Bronchial epithelial cell (primary cell): ENCODE measurements at regions not wholly inside any gene's neighbourhood (a gene's known extent, or its start where the extent isn't known, plus 50 kb on each side); places are given as distances from the start of the nearest gene placed in this dataset.

Experiments used
- DNase-seq: peaks from one replicate; pipeline ENCODE4 v3.0.0-alpha.2; 2010; ENCODE audit warnings: low read depth
- FAIRE-seq: peaks from 2 replicates; lab custom pipeline; 2011; peaks lifted over from hg19 to GRCh38; lab: Jason Lieb, UNC
- H3K27me3 ChIP-seq: 2 replicates; pipeline ENCODE4 v1.5.1; 2011; ENCODE audit warnings: low read length; ENCODE audit not compliant: control insufficient read depth, insufficient read depth
- H3K36me3 ChIP-seq: 2 replicates; pipeline ENCODE4 v1.5.1; 2011; ENCODE audit warnings: low read length; ENCODE audit not compliant: control insufficient read depth, insufficient read depth
- H3K4me3 ChIP-seq: 2 replicates; pipeline ENCODE4 v1.5.1; 2011; ENCODE audit warnings: mild to moderate bottlenecking, low read depth, low read length, control low read depth
- TF ChIP-seq, protein P1 (sequence below): IDR thresholded peaks from 2 replicates; pipeline ENCODE4 v1.5.1; 2011; ENCODE audit warnings: mild to moderate bottlenecking, moderate library complexity, low read length, control low read depth, inconsistent platforms; ENCODE audit not compliant: insufficient read depth, severe bottlenecking

- Histone ChIP-seq H3K36me3 (no peaks in the 10 kb centered on the region), H3K27me3 (no peaks in the 10 kb centered on the region), H3K4me3 (no peak overlapping the region)
- TF ChIP-seq, protein P1, sequence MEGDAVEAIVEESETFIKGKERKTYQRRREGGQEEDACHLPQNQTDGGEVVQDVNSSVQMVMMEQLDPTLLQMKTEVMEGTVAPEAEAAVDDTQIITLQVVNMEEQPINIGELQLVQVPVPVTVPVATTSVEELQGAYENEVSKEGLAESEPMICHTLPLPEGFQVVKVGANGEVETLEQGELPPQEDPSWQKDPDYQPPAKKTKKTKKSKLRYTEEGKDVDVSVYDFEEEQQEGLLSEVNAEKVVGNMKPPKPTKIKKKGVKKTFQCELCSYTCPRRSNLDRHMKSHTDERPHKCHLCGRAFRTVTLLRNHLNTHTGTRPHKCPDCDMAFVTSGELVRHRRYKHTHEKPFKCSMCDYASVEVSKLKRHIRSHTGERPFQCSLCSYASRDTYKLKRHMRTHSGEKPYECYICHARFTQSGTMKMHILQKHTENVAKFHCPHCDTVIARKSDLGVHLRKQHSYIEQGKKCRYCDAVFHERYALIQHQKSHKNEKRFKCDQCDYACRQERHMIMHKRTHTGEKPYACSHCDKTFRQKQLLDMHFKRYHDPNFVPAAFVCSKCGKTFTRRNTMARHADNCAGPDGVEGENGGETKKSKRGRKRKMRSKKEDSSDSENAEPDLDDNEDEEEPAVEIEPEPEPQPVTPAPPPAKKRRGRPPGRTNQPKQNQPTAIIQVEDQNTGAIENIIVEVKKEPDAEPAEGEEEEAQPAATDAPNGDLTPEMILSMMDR = no peak
- peak; percentile 60 for DNase-seq
- no peak for FAIRE-seq
Measured at GRCh38 chr6:40930555-40930954, 108.5 kb downstream of the UNC5CL start.

GRCh38 chr6:40930045-40930444 lies 109.0 kb downstream of the UNC5CL start:
- FAIRE-seq (no peak), DNase-seq (no peak)
- Histone ChIP-seq H3K36me3 (no peaks in the 10 kb centered on the region), H3K4me3 (no peak overlapping the region), H3K27me3 (no peaks in the 10 kb centered on the region)
- TF ChIP-seq, protein P1 = no peak

DNA sequence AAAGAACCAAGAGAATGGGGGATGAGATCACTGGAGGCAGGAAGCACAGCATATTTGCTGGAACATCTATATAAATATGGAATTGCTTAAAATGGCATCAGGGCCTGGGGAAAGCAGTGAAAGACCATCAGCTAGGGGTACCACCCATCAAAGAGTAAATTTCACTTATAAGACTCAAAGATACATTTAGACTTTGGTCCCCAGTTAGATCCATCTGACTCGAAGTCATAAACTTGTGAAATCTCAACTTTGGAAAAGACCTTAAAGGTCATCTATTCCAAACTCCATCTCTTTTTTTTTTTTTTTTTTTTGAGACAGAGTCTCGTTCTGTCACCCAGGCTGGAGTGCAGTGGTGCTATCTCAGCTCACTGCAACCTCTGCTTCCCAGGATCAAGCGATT lies 109.8 kb downstream of the UNC5CL start:
- H3K36me3 ChIP-seq = no peaks in the 10 kb centered on the region
- DNase-seq = no peak
- H3K4me3 ChIP-seq = no peak overlapping the region
- TF ChIP-seq, protein P1 = no peak
- FAIRE-seq = no peak
- H3K27me3 ChIP-seq = no peaks in the 10 kb centered on the region

DNA sequence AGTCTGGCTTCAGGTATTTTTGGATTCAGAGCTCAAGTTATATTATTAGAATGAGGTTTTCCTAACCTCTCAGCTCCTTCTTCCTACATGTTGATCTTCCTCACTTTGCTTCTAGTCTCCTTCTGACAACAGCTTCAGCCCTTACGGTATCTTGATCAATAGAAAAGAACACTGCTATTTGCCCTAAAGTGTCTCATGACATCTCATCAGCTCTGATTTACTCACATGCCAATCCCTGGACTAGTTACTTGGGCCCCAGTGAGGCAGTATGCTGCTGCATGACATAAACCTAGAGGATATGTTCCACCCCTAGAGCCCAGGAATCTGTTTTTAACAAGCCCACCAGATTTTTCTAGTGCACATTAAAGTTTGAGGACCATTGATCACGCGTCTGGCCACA lies 110.3 kb downstream of the UNC5CL start:
- TF ChIP-seq, protein P1 = no peak
- Histone ChIP-seq H3K4me3 (no peak overlapping the region), H3K36me3 (no peaks in the 10 kb centered on the region), H3K27me3 (no peaks in the 10 kb centered on the region)
- DNase-seq (no peak), FAIRE-seq (no peak)

DNA sequence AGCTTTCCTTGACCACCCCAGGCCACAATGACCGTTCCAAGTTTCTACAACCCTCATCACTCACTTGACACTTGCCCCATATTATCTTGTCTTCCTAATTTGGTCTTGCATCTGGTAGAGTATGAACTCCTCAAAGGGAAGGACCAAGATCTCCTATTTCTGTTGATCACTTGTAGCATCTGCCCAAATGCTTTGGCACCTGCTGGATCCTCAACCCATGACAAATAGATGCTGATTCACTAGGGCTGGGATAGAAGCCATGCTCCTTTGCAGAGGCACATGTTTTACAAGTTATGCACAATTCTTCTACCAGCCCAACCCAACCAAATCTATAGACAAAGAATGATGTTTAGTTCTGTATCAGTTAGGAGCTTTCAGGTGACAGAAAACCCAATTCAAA lies 110.7 kb downstream of the UNC5CL start:
- H3K36me3 ChIP-seq = no peaks in the 10 kb centered on the region
- FAIRE-seq (peak; percentile 28), DNase-seq (no peak)
- H3K4me3 ChIP-seq = no peak overlapping the region
- H3K27me3 ChIP-seq = no peaks in the 10 kb centered on the region
- TF ChIP-seq, protein P1 = no peak

DNA sequence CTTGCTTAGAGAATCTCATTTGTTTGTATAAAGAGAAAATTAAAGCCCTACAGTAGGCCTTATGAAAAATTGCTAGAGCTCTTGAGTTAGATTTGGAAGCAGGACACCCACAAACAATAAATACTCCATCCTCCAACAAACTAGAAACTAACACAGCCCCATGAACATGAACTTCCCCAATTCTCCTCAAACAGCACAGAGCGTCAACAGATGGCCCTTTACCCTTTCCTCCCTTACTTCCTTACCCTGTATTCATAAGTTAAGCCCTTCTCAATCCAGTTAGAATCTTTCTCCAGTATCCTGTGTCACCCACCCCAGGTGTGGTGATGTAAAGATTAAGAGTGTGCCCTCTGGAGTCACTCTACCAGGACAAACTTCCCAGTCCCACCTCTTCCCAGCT lies 113.7 kb downstream of the UNC5CL start:
- TF ChIP-seq, protein P1 = no peak
- no peak for FAIRE-seq
- Histone ChIP-seq H3K36me3 (no peaks in the 10 kb centered on the region), H3K4me3 (no peak overlapping the region), H3K27me3 (no peaks in the 10 kb centered on the region)
- DNase-seq = no peak
